ENCODE measurements at regions not wholly inside any gene's neighbourhood (a gene's known extent, or its start where the extent isn't known, plus 50 kb on each side); places are given as distances from the start of the nearest gene placed in this dataset.

DNA sequence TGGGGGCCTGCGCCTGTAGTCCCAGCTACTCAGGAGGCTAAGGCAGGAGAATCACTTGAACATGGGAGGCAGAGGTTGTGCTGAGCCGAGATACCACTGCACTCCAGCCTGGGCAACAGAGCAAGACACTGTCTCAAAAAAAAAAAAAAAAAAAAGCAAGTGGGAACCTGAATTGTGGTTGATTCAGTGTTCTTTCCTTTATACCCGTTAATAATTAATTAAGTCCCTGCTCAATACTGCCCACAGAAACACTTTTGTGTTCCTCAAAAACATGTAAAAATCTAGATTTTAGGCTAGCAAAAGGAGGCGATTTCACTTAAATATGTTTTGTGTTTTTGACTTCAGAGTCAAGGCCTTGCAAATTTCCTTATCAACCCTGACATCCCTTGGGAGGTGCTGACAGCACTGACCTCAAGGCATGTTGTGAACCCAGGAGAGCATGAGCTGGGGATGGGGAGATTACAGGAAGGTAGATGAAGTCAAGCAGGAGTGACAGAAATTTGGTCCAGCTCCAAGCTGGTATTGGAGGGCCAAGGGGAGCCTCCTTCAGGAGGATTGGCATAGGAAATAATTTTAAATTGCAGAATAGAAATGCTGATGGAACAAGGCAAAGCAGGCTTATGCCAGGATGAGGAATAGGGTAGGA lies 89.0 kb upstream of the PNPT1 start (continued):
- TF ChIP-seq, protein P1, sequence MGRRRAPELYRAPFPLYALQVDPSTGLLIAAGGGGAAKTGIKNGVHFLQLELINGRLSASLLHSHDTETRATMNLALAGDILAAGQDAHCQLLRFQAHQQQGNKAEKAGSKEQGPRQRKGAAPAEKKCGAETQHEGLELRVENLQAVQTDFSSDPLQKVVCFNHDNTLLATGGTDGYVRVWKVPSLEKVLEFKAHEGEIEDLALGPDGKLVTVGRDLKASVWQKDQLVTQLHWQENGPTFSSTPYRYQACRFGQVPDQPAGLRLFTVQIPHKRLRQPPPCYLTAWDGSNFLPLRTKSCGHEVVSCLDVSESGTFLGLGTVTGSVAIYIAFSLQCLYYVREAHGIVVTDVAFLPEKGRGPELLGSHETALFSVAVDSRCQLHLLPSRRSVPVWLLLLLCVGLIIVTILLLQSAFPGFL (CRISPR knock-in tag; IDR thresholded peaks at IDR 0.05), result no peak

DNA sequence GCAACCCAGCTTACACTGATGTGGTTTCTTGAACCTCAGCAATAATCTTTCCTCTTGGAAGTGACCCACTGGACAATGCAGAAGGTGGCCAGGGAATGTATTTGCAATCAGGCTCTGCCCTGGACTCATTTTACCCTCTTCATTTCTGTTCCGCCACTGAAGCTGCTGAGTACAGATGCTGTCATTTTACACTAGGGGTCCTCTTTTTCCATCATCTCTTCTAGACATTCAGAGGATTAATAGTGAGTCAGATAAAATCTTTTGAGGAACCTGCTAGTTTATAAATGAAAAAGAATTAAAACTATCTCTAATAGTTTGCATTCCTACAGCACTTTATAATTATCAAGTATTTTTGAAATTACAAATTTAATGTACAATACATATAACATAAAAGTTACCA lies 87.9 kb upstream of the PNPT1 start:
- in situ Hi-C loops (cut with MboI), result loop anchor here (10.0 kb wide), 1 partner anchor 173 kb away; no protein-coding TSS in a partner anchor
- FAIRE-seq (no peak), DNase-seq (ENCODE audit: extremely low read depth in 1 of 4, low spot score in 3 of 4) (no peak), ATAC-seq (no peak)
- Histone ChIP-seq H3K27me3 (ENCODE audit: control insufficient read depth in 2 of 2, insufficient read depth in 2 of 2, low read length in 2 of 2) (no peaks in the 10 kb centered on the region), H3K4me3 (no peak overlapping the region), H3K27ac (ENCODE audit: extremely low read depth, low read depth, low read length) (no peak overlapping the region), H3K79me2 (ENCODE audit: control insufficient read depth, insufficient read depth, low read length) (no peaks in the 10 kb centered on the region), H3K4me2 (ENCODE audit: insufficient read depth, low read length) (no peak overlapping the region), H4K20me1 (replicated peaks; ENCODE audit: control insufficient read depth, insufficient read depth, low read length) (no peaks in the 10 kb centered on the region), H3K9me1 (ENCODE audit: control insufficient read depth, insufficient read depth, low read length) (no peaks in the 10 kb centered on the region), H3K4me1 (replicated peaks in 1 of 2; ENCODE audit: control insufficient read depth in 2 of 2, insufficient read depth in 2 of 2, low read length in 2 of 2) (no peaks in the 10 kb centered on the region; a peak in 2 of 5 replicates), H2AFZ (ENCODE audit: low read depth, low read length) (no peak overlapping the region), H3K36me3 (ENCODE audit: control insufficient read depth, insufficient read depth, low read length) (no peaks in the 10 kb centered on the region), H3K9ac (ENCODE audit: insufficient read depth in 1 of 2, low read depth in 2 of 2, low read length in 2 of 2) (no peak overlapping the region), H3K9me3 (replicated peaks; ENCODE audit: control insufficient read depth, insufficient read depth, low read depth, low read length) (no peaks in the 10 kb centered on the region)
- BruUV-seq (replicated peaks), result no TSS peak
- POLR2A ChIA-PET, result interaction anchor here (0.6 kb wide), 1 partner anchor 36 kb away, joined by 3 read pairs; no protein-coding TSS in a partner anchor
- CTCF ChIA-PET (ENCODE audit: low intra/inter-chr PET ratio), result interaction anchor here (0.7 to 0.9 kb wide), 2 partner anchors 179 to 180 kb away, joined by 3 read pairs; no protein-coding TSS in a partner anchor
- intact Hi-C loops (cut with micrococcal nuclease), result no loop called here
- WGBS (ENCODE audit: insufficient coverage, low coverage, missing lambda C conversion rate), result 0% methylated on average over 1 of the region's 1 CpG
- TF ChIP-seq RAD21 (CRISPR knock-in tag; conservative IDR thresholded peaks at IDR 0.05 in 1 of 2, IDR thresholded peaks at IDR 0.05 in 1 of 2), result peak in 1 of 2 experiments; percentile 37; a peak in 2 of 4 replicates
- no peak for TF ChIP-seq DPF2 (IDR thresholded peaks at IDR 0.05)
